PC-3 (cell line): ENCODE measurements at regions not wholly inside any gene's neighbourhood (a gene's known extent, or its start where the extent isn't known, plus 50 kb on each side); places are given as distances from the start of the nearest gene placed in this dataset.

Experiments
- EZH2 ChIP-seq: fragments of 300-600 bp; sonication (generic); IDR thresholded peaks from one replicate; pipeline ENCODE4 v1.6.1; 2017; ENCODE audit warnings: antibody characterized with exemption, mild to moderate bottlenecking, low read length; ENCODE audit not compliant: unreplicated experiment
- EZH2phosphoT487 ChIP-seq: fragments of 300-600 bp; sonication (generic); IDR thresholded peaks from 2 replicates; pipeline ENCODE4 v1.6.1; 2018; ENCODE audit warnings: mild to moderate bottlenecking, antibody characterized with exemption, low read length, borderline replicate concordance
- TF ChIP-seq, protein P1 (sequence below): fragments of 300-600 bp; sonication (generic); conservative IDR thresholded peaks from 2 replicates; pipeline ENCODE4 v1.5.1; 2017; ENCODE audit warnings: antibody characterized with exemption, low read depth, mild to moderate bottlenecking, low read length

DNA sequence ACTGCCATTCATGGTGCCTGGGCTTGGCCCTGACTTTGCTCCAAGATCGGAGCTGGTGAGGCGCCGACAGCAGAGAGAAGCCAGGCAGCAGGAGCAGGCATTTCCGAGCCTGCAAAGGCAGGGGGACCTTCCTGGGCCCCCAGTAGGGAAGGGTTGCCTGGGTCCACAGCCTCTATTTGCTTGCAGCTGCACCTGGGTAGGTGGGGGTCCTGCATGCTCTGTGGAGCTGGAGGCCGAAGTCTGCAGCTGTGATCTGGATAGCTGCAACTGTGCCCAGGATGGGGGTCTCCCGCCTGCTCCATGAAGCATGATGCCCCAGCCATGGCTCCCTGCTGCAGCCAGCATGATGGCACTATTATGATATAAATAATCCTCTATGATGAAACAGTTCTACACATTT, 2144.2 kb downstream of the PCDH9 start:
- TF ChIP-seq, protein P1, sequence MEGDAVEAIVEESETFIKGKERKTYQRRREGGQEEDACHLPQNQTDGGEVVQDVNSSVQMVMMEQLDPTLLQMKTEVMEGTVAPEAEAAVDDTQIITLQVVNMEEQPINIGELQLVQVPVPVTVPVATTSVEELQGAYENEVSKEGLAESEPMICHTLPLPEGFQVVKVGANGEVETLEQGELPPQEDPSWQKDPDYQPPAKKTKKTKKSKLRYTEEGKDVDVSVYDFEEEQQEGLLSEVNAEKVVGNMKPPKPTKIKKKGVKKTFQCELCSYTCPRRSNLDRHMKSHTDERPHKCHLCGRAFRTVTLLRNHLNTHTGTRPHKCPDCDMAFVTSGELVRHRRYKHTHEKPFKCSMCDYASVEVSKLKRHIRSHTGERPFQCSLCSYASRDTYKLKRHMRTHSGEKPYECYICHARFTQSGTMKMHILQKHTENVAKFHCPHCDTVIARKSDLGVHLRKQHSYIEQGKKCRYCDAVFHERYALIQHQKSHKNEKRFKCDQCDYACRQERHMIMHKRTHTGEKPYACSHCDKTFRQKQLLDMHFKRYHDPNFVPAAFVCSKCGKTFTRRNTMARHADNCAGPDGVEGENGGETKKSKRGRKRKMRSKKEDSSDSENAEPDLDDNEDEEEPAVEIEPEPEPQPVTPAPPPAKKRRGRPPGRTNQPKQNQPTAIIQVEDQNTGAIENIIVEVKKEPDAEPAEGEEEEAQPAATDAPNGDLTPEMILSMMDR: no peak
- TF ChIP-seq EZH2phosphoT487 (no peak), EZH2 (no peak)
